ENCODE measurements at regions not wholly inside any gene's neighbourhood (a gene's known extent, or its start where the extent isn't known, plus 50 kb on each side); places are given as distances from the start of the nearest gene placed in this dataset.

GRCh38 chr5:8956659-8957058 is 589.2 kb downstream of the SEMA5A start:
- Mint-ChIP-seq H3K9me3 (peaks cover 0 to 22% (median 6%) of the 10 kb centered on the region in 9 donors), H3K36me3 (no peaks in the 10 kb centered on the region), H3K4me3 (no peak overlapping the region), H3K27me3 (no peaks in the 10 kb centered on the region), H3K4me1 (no peaks in the 10 kb centered on the region), H3K27ac (no peak overlapping the region)
- DNase-seq, result no peak
- POLR2A ChIA-PET, result no interaction called here
- ATAC-seq, result no peak

DNA sequence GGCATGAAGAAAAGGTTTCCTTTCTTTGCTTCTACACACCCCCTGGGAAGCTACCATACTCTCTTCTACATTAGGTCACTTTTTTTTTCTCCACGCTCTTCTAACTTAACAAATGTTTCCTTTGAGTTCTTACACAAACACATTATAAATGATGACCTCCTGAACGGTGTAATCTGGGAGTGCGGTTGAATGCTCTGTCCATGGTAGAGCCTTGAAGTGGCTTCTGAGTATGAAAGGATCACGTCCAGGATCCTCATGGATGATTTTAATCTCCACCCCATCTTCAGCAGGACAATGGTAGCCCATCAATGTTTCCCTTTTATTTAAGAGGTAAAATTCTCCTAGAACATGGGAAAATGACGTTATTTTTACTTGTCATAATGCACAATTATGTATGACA is 587.3 kb downstream of the SEMA5A start:
- POLR2A ChIA-PET, result no interaction called here

DNA sequence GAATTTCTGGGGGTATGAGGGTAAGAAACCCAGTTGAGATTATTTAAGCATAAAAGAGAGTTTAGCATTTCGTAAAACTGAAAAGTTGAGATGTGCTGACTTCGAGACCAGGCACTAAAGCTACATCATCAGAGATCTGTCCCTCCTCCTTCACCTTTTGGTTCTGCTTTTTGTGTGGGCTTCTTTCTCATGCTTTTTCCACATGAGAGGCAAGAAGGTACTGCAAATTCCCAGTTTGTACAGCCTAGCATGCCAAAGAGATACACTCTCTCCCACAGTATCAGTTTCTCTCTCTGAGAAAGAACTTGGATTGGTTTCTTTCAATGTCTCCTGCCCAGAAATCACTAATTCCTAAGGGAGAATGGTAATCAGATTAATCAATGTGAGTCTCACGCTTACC is 584.7 kb downstream of the SEMA5A start:
- POLR2A ChIA-PET, result no interaction called here
- H3K4me1 Mint-ChIP-seq, result no peaks in the 10 kb centered on the region
- H3K27me3 Mint-ChIP-seq, result no peaks in the 10 kb centered on the region
- DNase-seq (no peak), ATAC-seq (no peak)
- H3K9me3 Mint-ChIP-seq, result peaks cover 0 to 22% (median 9%) of the 10 kb centered on the region in 9 donors
- no peak overlapping the region for H3K27ac Mint-ChIP-seq
- no peaks in the 10 kb centered on the region for H3K36me3 Mint-ChIP-seq
- H3K4me3 Mint-ChIP-seq, result no peak overlapping the region

More for the DNA sequence above, 587.3 kb downstream of the SEMA5A start:
- H3K27me3 Mint-ChIP-seq, result no peaks in the 10 kb centered on the region
- H3K9me3 Mint-ChIP-seq, result peaks cover 0 to 18% (median 7%) of the 10 kb centered on the region in 9 donors
- no peak overlapping the region for H3K4me3 Mint-ChIP-seq
- ATAC-seq (no peak), DNase-seq (no peak)
- H3K4me1 Mint-ChIP-seq, result no peaks in the 10 kb centered on the region
- no peak overlapping the region for H3K27ac Mint-ChIP-seq
- no peaks in the 10 kb centered on the region for H3K36me3 Mint-ChIP-seq

DNA sequence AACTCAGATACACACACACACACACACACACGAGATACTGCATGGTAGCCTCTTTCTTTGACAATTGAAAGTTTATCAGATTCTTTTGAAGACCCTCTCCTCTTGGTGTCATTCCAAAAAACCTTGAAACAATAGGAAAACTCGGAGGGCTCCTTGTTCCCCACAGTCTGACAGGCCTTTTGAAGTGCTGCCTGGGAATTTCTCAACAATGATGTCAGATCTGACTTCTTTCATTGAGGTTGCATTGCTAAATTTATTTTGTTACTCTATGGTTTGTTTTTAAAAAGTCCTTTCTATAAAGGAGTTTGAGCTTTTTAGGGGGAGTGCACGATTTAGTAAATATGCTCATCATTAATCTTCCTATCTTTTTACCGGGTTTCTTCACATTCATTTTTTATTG is 583.9 kb downstream of the SEMA5A start:
- POLR2A ChIA-PET, result no interaction called here
- DNase-seq (no peak), ATAC-seq (no peak)
- Mint-ChIP-seq H3K9me3 (peaks cover 0 to 22% (median 10%) of the 10 kb centered on the region in 9 donors), H3K36me3 (no peaks in the 10 kb centered on the region), H3K4me3 (no peak overlapping the region), H3K4me1 (no peaks in the 10 kb centered on the region), H3K27ac (no peak overlapping the region), H3K27me3 (no peaks in the 10 kb centered on the region)

DNA sequence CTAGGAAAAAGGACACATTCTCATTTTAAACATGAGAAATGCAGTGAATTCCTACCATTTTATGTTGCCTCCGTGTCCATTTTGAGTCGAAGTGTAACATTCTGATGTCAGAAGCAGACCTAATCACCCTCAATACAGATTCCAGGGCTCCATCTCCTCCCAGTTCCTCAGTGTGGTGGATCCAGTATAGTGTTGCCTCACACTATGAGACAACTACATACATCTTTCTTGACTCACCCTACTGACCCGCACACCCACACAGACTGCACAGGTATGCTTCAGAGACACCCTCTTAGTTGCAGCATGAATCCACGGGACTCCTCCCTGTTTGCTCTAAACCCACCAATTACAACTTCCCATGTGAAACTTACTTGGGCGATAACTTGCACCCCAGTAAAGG is 564.9 kb downstream of the SEMA5A start:
- Mint-ChIP-seq H3K27me3 (no peaks in the 10 kb centered on the region), H3K27ac (no peak overlapping the region), H3K9me3 (peaks cover 0 to 14% (median 1%) of the 10 kb centered on the region in 9 donors), H3K36me3 (no peaks in the 10 kb centered on the region), H3K4me3 (no peak overlapping the region), H3K4me1 (no peaks in the 10 kb centered on the region)
- ATAC-seq (no peak), DNase-seq (no peak)
- POLR2A ChIA-PET, result no interaction called here

- Mint-ChIP-seq H3K27ac (peak overlapping the region in 1 of 10 donors; percentile 15), H3K27me3 (no peaks in the 10 kb centered on the region), H3K36me3 (no peaks in the 10 kb centered on the region), H3K4me3 (no peak overlapping the region), H3K9me3 (peaks cover 0 to 14% (median 0%) of the 10 kb centered on the region in 9 donors), H3K4me1 (no peaks in the 10 kb centered on the region)
- DNase-seq (no peak), ATAC-seq (no peak)
- POLR2A ChIA-PET, result no interaction called here
These were observed 564.4 kb downstream of the SEMA5A start for GRCh38 chr5:8981496-8981895.

DNA sequence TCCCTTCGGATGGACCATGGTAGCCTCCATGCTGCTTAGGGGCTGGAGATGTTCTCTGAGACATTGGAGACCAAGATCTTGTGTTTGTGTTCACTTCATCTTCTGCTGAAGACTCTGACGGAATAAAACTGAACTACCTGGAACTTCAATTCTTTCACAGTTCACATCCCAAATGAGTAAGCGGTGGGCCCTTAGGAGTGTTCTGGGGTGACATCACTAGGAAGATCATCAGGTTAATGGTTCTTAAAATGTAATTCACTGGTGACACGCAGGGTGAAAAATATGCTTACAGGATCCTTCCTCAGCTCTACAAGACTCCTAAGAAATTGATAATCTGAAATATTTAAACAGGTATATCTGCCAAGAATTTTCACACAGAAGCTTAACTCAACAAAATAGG is 561.5 kb downstream of the SEMA5A start:
- Mint-ChIP-seq H3K27ac (no peak overlapping the region), H3K4me1 (no peaks in the 10 kb centered on the region), H3K9me3 (peaks cover 0 to 19% (median 0%) of the 10 kb centered on the region in 9 donors), H3K27me3 (no peaks in the 10 kb centered on the region), H3K36me3 (no peaks in the 10 kb centered on the region), H3K4me3 (no peak overlapping the region)
- POLR2A ChIA-PET, result no interaction called here
- ATAC-seq (no peak), DNase-seq (no peak)

All from naive thymus-derived CD8-positive, alpha-beta T cell (primary cell).